Cardiac septum (tissue), 1 donor: ENCODE measurements at regions not wholly inside any gene's neighbourhood (a gene's known extent, or its start where the extent isn't known, plus 50 kb on each side); places are given as distances from the start of the nearest gene placed in this dataset.

Source experiments
- DNase-seq: peaks from one replicate; pipeline ENCODE4 v3.0.0-alpha.2; 2020; ENCODE audit warnings: low spot score
- intact Hi-C: fragments of 100-400 bp; cut with DNase I; formaldehyde crosslinking; loops from one replicate; pipeline ENCODE4 v1.14.0; 2022
- donor health status: DM: no; HTN: no; CAD: no.

GRCh38 chr14:71720978-71721624 lies 211.1 kb upstream of the RGS6 start:
- no peak for DNase-seq
- intact Hi-C loops: no loop called here

- no peak for DNase-seq
- intact Hi-C loops: no loop called here
Observed at GRCh38 chr14:71721791-71722190, 210.4 kb upstream of the RGS6 start.

GRCh38 chr14:71722885-71723284 lies 209.3 kb upstream of the RGS6 start:
- intact Hi-C loops: no loop called here

GRCh38 chr14:71725922-71726579 lies 206.2 kb upstream of the RGS6 start:
- no peak for DNase-seq
- intact Hi-C loops: no loop called here

More at GRCh38 chr14:71722885-71723284, 209.3 kb upstream of the RGS6 start:
- no peak for DNase-seq

- intact Hi-C loops: no loop called here
- DNase-seq: no peak
Observed at GRCh38 chr14:71726580-71727021, 205.6 kb upstream of the RGS6 start.

GRCh38 chr14:71728386-71728785 lies 203.8 kb upstream of the RGS6 start:
- intact Hi-C loops: no loop called here
- DNase-seq: no peak

GRCh38 chr14:71729596-71729995 lies 202.6 kb upstream of the RGS6 start:
- intact Hi-C loops: no loop called here
- DNase-seq: no peak

- DNase-seq: no peak
- intact Hi-C loops: no loop called here
Observed at GRCh38 chr14:71730471-71730870, 201.8 kb upstream of the RGS6 start.

GRCh38 chr14:71731096-71731495 lies 201.1 kb upstream of the RGS6 start:
- intact Hi-C loops: no loop called here
- no peak for DNase-seq

- DNase-seq: no peak
- intact Hi-C loops: no loop called here
Observed at GRCh38 chr14:71733210-71733883, 198.9 kb upstream of the RGS6 start.

GRCh38 chr14:71734076-71734475 lies 198.2 kb upstream of the RGS6 start:
- no peak for DNase-seq
- intact Hi-C loops: no loop called here

- DNase-seq: no peak
- intact Hi-C loops: no loop called here
Observed at GRCh38 chr14:71734885-71735284, 197.3 kb upstream of the RGS6 start.

GRCh38 chr14:71737760-71738159 lies 194.5 kb upstream of the RGS6 start:
- intact Hi-C loops: no loop called here
- DNase-seq: no peak

GRCh38 chr14:71739273-71739990 lies 192.8 kb upstream of the RGS6 start:
- DNase-seq: no peak
- intact Hi-C loops: no loop called here

- DNase-seq: no peak
- intact Hi-C loops: no loop called here
Observed at GRCh38 chr14:71741241-71741640, 191.0 kb upstream of the RGS6 start.

- intact Hi-C loops: no loop called here
- no peak for DNase-seq
Observed at GRCh38 chr14:71742485-71742884, 189.7 kb upstream of the RGS6 start.

- intact Hi-C loops: no loop called here
- no peak for DNase-seq
Observed at GRCh38 chr14:71745072-71745471, 187.2 kb upstream of the RGS6 start.

- DNase-seq: no peak
- intact Hi-C loops: no loop called here
Observed at GRCh38 chr14:71748196-71748595, 184.0 kb upstream of the RGS6 start.

- DNase-seq: no peak
- intact Hi-C loops: no loop called here
Observed at GRCh38 chr14:71749613-71750238, 182.5 kb upstream of the RGS6 start.

GRCh38 chr14:71751264-71751663 lies 181.0 kb upstream of the RGS6 start:
- no peak for DNase-seq
- intact Hi-C loops: no loop called here
